Activated CD4-positive, alpha-beta T cell treated with anti-CD3 and anti-CD28 coated beads, Interleukin-2, Interleukin-4, amounts not matched to agents 100 ng/mL and 50 ng/mL, durations not matched to agents 16 hours and 8 hours (primary cell): ENCODE measurements at regions not wholly inside any gene's neighbourhood (a gene's known extent, or its start where the extent isn't known, plus 50 kb on each side); places are given as distances from the start of the nearest gene placed in this dataset.
"Not testable (repeated sequence)": the region's sequence is repeated elsewhere in the genome, so short reads cannot be mapped to it uniquely, and the experiment has no call there.

Experiments
- DNase-seq: peaks from one replicate; pipeline ENCODE4 v3.0.0-alpha.2; 2020; ENCODE audit warnings: low spot score

GRCh38 chr6:76681781-76682180 is 609.3 kb upstream of the IMPG1 start:
- no peak for DNase-seq

GRCh38 chr6:76677017-76677416 is 604.6 kb upstream of the IMPG1 start:
- DNase-seq: no peak

- DNase-seq: no peak
Observed at GRCh38 chr6:76671751-76672150, 599.3 kb upstream of the IMPG1 start.

DNA sequence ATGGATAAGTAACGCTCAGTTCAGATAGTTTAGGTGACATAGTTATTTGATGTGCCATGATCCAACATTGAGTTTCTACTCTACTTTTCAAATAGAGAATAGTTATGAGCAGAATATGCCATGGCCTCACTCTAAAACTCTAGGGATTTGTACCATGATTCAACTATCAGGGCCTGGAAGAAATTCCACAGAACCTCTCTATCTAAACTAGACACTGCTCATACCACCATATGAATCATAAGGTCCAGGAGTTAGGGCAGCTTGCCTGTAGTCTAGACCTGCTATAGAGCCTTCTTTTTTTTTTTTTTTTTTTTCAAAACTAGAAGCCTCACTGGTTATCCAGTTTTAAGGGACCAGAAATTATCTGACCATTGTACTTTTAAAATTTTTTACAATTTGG is 571.8 kb upstream of the IMPG1 start:
- no peak for DNase-seq

GRCh38 chr6:76639941-76640340 is 567.5 kb upstream of the IMPG1 start:
- DNase-seq: no peak

DNA sequence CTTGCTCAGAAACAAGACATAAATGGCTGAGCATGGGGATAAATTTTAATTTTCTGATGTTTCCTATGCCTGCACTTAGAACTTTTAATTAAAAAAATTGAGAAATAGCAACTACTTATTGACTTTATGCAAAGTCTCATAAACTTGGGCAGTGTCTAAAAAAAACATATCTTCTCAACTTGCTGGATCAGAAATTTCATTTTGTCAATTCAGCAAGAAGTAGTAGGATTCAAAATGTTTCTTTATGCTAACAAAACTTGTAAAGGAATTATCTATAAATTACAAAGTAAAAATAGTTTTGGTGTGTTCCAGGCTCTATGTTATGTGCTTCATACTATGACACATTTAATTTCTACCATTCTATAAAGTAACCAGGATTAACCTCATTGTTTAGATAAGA is 562.2 kb upstream of the IMPG1 start:
- DNase-seq: no peak

GRCh38 chr6:76633259-76633658 is 560.8 kb upstream of the IMPG1 start:
- DNase-seq: no peak

GRCh38 chr6:76631622-76632021 is 559.2 kb upstream of the IMPG1 start:
- no peak for DNase-seq

GRCh38 chr6:76615395-76615794 is 542.9 kb upstream of the IMPG1 start:
- DNase-seq: no peak

- no peak for DNase-seq
Observed at GRCh38 chr6:76612954-76613353, 540.5 kb upstream of the IMPG1 start.

- DNase-seq: no peak
Observed at GRCh38 chr6:76609160-76609559, 536.7 kb upstream of the IMPG1 start.

DNA sequence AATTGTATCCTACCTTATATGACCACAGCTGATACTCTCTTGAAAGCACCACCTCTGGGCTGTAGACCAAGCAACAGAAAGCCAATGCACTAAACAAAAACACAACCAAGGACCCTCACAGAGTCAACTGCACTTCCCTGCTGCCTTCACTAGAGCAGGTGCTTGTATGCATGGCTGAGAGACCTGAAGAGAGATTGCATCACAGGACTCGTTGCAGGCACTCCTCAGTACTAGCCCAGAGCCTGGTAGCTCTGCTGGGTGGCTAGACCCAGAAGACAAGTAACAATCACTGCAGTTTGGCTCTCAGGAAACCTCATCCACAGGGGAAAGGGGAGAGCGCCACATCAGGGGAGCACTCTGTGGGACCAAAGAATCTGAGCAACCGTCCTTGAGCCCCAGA is 521.6 kb upstream of the IMPG1 start:
- no peak for DNase-seq

DNA sequence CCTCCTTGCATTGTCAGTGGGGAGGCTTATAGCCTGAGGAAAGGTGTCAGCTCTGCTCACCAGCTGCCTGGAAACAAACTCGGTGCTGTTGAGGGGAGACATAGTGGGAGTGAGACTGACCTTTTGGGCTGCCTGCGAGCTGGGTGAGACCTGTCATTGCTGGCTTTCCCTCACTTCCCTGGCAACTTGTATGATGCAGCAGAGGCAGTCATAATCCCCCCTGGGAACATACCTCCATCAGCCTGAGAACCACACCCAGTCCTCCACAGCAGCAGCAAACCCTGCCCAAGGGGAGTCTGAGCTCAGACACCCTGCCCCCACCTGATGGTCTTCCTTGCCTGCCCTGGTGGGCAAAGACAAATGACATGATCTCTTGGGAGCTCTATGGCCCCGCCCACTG is 521.2 kb upstream of the IMPG1 start:
- DNase-seq: no peak

DNA sequence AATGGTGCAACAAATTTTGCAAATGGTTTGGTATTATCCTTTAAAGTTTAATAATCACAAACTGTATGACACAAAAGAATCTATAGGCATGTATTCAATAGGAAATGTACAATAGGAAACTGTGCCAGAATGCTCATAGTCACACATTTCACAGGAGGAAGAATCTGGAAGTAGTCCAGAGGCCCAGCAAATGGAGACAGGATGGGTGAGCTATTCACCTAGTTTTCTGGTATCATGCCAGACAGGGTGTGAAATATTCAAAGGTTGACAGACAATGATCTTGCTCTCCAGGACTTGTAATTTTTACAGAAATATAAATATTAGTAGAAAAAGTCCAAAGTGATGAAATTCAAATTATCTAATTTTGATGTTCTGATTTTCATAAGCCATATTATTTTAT is 520.1 kb upstream of the IMPG1 start:
- no peak for DNase-seq

DNA sequence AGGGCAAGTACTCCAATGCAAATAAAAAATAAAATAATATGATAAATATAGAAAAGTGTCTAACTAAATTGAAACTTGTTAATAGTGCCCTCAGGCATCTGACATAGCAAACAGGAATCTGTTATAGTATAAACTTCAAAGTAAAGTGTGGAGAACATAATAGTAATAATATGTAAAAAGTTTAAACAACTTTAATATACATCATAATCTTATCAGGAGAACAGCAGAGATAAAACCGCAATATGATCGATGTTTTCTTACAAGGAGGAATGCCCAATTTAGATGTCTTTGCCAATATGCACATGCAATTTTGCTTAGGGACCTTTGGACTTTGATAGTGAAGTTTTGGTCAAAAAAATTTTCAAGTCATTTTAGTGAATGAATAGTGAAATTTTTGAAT is 514.8 kb upstream of the IMPG1 start:
- no peak for DNase-seq

DNA sequence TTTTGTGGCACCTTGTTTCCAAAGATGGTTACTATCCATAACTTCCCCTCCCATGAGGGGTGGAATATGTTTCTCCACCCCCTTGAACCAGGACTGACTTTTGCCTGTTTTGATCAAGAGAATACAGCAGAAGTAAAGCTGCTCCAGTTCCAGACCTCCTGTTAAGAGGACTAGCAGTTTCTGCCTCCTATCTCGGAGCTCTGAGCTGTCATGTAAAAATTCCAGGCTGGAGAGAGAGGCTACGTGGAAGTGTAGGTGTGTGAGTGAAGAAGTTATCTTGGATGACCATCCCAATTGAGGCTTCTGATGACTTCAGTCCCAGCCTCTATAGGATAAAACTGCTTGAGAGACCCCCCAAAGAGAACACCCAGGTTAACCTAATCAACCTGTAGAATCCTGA is 511.7 kb upstream of the IMPG1 start:
- no peak for DNase-seq

GRCh38 chr6:76578746-76579145 is 506.3 kb upstream of the IMPG1 start:
- no peak for DNase-seq

- DNase-seq: no peak
Observed at GRCh38 chr6:76574746-76575145, 502.3 kb upstream of the IMPG1 start.

- DNase-seq: no peak
Observed at GRCh38 chr6:76565932-76566331, 493.5 kb upstream of the IMPG1 start.

- not testable (repeated sequence) for DNase-seq
Observed at GRCh38 chr6:76562371-76562770, 489.9 kb upstream of the IMPG1 start.

GRCh38 chr6:76560851-76561755 is 488.6 kb upstream of the IMPG1 start:
- not testable (repeated sequence) for DNase-seq

DNA sequence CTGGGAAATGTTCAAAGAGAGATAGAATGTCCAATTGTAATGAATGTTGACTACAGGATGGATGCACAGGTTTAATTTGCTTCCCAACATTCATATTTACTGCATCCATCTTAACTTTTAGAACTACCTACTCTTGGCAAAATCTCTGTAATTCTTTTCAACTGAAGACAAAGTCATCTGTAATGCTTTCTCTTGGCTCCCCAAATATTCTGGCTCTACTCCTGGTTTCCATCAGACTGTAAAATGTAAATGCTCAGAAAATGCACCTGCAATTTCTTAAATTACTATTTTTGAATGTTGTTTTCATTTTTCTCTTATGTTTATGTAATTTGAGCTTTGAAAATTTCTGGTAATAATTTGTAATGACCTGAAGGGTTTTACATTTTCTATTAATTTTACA is 480.8 kb upstream of the IMPG1 start:
- no peak for DNase-seq

- DNase-seq: no peak
Observed at GRCh38 chr6:76552268-76552667, 479.8 kb upstream of the IMPG1 start.

GRCh38 chr6:76533661-76534060 is 461.2 kb upstream of the IMPG1 start:
- DNase-seq: no peak
